NCI-H510A (cell line): ENCODE measurements at regions not wholly inside any gene's neighbourhood (a gene's known extent, or its start where the extent isn't known, plus 50 kb on each side); places are given as distances from the start of the nearest gene placed in this dataset.
"Not testable (repeated sequence)": the region's sequence is repeated elsewhere in the genome, so short reads cannot be mapped to it uniquely, and the experiment has no call there.

Experiments used
- DNase-seq: peaks from one replicate; lab custom pipeline; 2025; lab: John Stamatoyannopoulos, UW

GRCh38 chr3:95629802-95630201 is 1184.6 kb upstream of the EPHA6 start:
- DNase-seq = no peak

DNA sequence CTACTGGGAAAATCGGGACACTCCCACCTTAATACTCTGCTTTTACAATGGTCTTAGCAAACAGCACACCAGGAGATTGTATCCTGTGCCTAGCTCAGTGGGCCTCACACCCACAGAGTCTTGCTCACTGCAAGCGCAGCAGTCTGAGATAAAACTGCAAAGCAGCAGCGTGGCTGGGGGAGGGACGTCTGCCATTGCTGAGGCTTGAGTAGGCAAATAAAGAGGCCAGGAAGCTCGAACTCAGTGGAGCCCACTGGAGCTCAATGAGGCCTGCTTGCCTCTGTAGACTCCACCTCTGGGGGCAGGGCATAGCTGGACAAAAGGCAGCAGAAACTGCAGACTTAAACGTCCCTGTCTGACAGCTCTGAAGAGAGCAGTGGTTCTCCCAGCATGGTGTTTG is 1169.1 kb upstream of the EPHA6 start:
- DNase-seq = no peak

DNA sequence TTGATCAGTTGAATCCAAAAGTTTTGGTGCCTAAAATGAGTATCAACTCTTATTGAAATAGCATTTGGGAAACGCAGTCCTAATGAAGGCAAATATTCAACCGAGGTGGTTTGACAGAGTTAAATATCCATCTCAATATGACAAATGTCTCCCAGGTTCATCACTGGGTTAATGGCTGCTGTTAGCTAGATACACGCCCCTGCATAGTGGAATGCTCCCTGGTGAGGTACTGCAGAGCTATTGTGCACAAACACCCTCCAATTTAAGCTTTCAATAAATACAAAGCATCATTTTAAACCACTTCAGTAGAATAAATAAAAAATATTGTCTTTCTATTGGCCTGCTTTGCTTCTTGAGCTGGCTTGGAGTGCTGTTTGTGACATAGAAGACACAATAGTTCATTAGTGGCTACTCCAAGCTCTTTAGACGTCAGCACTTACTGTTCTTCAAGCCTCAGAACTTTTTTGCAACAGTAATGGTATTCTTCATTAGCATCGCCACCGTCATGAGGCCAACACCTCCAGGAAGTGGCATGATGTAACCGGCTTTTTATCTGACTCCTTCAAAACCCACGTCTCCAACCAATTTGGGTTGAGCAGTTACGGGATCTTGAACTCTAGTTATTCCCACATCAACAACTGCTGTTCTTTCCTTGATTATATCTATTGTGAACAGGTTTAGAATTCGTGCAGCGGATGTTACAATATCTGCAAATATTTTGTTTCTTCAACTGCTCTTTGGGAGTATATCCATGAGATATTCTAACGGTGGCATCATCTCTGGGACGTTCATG is 1159.6 kb upstream of the EPHA6 start:
- peak; percentile 1 for DNase-seq

- DNase-seq = no peak
These were observed 1158.9 kb upstream of the EPHA6 start for GRCh38 chr3:95655363-95655986.

- no peak for DNase-seq
These were observed 1143.6 kb upstream of the EPHA6 start for GRCh38 chr3:95670765-95671164.

GRCh38 chr3:95673215-95673614 is 1141.2 kb upstream of the EPHA6 start:
- no peak for DNase-seq

- no peak for DNase-seq
These were observed 1108.5 kb upstream of the EPHA6 start for GRCh38 chr3:95705786-95706418.

DNA sequence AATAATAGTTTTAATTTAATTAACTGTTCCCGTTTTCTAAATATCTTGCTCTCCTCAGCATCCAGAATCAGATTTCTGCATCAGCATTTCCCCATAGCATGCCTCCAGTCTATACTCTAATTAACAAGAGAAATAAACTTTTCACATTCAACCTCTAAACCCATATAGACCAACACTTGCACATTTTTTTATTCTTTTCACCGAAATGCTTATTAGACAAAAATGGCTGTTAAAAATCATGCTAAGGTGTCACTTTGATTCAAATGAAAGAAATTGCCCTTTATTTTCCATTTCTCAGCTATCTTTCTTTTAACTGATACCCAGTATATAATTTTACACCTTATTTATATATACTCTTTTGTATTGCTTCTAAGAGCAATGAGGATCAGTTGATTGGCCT is 1107.1 kb upstream of the EPHA6 start:
- DNase-seq = no peak

DNA sequence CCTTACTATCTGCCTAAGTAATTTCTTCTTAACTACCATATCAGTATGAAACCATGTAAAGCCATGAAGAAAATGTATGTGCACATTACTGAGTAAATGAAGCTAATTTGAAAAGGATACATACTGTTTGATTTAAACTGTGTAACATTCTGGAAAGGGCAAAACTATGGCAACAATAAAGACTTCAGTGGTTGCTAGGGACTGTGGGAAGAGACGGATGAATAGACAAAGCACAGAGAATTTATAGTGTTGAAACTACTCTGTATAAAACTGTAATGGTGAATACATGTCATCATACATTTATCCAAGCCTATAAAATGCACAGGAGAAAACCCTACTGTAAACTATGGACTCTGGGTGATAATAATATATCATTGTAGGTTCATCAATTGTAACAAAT is 1103.7 kb upstream of the EPHA6 start:
- no peak for DNase-seq

- DNase-seq = no peak
These were observed 1102.6 kb upstream of the EPHA6 start for GRCh38 chr3:95711789-95712188.

GRCh38 chr3:95715128-95715527 is 1099.3 kb upstream of the EPHA6 start:
- DNase-seq = no peak

DNA sequence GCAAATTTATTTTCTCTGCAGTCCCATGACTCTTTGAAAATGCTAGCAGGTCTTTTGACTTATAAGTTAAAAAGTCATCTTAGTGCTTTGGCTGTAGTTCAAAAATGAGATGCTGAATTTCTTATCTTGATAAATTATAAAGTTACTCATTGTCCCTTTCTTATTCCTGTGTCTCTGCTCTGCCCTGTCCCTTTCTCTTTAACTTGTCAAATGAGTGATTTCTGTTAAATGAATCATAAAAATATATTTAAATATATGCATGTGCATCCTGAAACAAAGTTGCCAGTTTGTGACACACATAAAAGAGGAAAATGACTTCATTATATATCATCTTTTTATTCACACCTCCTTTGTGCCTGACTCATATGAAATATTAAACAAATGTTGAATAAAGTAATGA is 1097.3 kb upstream of the EPHA6 start:
- no peak for DNase-seq

DNA sequence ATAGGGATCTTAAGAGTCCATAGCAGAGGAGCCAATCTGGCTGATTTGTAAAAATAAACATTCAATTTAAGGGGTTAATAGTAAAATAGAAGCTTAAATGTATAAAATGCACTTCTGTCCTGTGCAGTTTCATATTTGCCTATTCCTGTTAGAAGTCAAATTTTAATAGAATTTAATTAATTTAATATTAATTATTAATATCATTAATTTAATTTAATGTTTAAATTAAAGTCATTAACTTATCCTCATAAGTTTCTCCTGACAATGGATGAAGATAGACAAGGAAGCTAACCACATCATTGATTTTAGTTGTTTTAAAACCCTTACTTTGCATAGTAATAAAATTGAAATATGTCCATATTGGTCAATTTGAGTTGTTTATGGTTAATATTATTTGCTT is 1096.2 kb upstream of the EPHA6 start:
- DNase-seq = no peak

DNA sequence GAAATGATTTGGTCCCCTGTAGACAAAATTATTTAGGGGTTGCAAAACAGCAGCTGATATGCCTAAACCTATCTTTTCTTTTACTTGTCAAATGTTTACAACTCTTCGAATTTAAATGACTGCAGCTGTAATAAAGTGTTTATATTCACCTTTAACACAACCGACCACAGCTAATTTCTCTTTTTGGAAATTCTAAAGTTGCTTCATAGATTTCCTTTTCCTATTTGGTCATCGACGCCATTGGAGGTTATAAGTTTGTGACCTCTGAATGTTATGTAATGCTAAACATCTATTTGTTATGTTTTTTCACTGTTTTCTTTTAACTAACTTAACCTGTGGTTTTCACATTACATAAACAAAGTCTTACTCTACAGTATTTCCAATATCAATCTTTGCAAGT is 1094.9 kb upstream of the EPHA6 start:
- no peak for DNase-seq

GRCh38 chr3:95721938-95722337 is 1092.5 kb upstream of the EPHA6 start:
- no peak for DNase-seq

DNA sequence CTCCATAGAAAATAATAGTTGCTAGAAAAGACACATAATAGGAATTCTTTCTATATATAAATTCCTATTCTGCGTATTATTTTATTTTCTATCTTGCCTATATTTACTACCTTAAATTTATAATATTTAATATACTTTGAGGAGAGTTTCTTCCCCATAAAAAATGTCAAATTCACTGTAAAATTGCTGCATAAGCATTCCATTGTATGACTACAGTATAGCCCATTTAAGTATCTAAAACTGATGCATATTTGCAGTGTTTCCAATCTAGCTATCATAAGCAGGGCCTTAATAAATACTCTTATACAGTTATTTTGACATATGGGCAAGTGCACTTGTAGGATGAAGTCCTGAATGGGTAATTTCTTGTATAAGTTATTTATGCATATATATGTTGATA is 1088.6 kb upstream of the EPHA6 start:
- DNase-seq = no peak

- no peak for DNase-seq
These were observed 1082.6 kb upstream of the EPHA6 start for GRCh38 chr3:95731753-95732152.

DNA sequence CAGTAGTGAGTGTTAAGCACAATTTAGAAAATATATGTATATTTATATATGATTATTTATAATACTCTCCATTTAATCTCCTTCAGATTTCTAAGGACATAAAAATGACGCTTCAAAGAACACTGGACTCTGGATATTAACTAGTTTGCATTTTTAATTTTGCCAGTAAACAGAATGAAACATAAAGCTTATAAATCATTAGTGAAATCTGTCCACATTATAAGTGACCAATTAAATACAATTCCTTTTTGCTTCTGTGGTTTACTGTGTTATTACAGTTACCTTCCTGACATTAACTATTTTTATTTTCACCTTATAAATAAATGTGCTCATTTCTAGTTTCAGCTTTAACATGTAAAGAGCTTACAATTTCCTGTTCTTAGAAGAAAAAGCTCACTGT is 1081.1 kb upstream of the EPHA6 start:
- no peak for DNase-seq

GRCh38 chr3:95738045-95738444 is 1076.3 kb upstream of the EPHA6 start:
- no peak for DNase-seq

DNA sequence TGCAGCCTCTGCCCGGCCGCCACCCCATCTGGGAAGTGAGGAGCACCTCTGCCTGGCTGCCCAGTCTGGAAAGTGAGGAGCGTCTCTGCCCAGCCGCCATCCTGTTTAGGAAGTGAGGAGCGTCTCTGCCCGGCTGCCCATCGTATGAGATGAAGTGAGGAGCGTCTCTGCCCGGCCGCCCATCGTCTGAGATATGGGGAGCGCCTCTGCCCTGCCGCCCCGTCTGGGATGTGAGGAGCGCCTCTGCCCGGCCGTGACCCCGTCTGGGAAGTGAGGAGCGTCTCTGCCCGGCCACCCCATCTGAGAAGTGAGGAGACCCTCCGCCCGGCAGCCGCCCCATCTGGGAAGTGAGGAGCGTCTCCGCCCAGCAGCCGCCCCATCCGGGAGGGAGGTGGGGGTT is 1069.5 kb upstream of the EPHA6 start:
- not testable (repeated sequence) for DNase-seq

GRCh38 chr3:95750097-95750496 is 1064.3 kb upstream of the EPHA6 start:
- DNase-seq = no peak

- no peak for DNase-seq
These were observed 1062.9 kb upstream of the EPHA6 start for GRCh38 chr3:95751509-95751908.

DNA sequence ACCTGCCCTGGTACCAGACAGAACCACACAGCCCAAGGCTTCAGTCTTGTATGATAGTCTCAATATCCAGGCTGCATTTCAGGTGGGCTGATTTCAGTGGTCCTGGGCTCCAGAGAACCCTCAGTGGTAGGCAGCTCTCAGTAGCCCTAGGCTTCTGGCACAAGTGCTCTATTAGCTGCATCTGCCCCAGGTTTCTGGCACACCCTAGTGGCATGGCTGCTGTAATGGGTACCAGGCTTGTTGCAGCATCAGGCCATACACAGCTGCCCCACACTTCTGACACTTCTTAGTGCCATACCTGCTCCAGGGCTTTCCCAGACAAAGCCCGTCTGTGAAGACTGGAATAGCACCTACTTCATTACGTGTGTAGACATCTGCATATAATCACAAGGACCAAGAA is 1062.2 kb upstream of the EPHA6 start:
- no peak for DNase-seq
